HG02623 (cell line): ENCODE measurements at regions not wholly inside any gene's neighbourhood (a gene's known extent, or its start where the extent isn't known, plus 50 kb on each side); places are given as distances from the start of the nearest gene placed in this dataset.
"Not testable (repeated sequence)": the region's sequence is repeated elsewhere in the genome, so short reads cannot be mapped to it uniquely, and the experiment has no call there.

Source experiments
- ATAC-seq: cut with Tn5 transposase; IDR thresholded peaks from one replicate; pipeline ENCODE4 v1.9.1; 2021; ENCODE audit warnings: moderate library complexity; ENCODE audit not compliant: unreplicated experiment

GRCh38 chr11:87879118-87879517 is 296.1 kb downstream of the RAB38 start:
- ATAC-seq: no peak

- ATAC-seq: no peak
These were observed 296.8 kb downstream of the RAB38 start for GRCh38 chr11:87878373-87878825.

DNA sequence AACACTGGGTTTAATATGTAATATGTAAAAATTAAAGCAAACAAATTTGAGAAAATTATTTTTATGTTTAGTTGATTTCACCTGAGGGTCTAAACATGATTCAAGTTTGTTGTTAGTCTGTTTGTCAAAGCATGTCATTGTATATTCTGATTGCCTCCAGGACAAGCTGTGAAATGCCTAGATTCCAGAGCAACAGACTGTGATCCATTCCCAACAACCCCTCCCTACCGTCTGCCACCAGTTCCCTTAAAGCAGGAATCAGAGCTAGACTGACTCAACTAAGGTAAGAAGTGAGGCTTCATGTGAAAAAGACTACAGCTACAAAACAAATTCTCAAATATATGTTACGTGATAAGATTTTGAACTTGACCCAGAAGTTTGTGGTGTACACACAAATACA is 304.2 kb downstream of the RAB38 start:
- ATAC-seq: no peak

DNA sequence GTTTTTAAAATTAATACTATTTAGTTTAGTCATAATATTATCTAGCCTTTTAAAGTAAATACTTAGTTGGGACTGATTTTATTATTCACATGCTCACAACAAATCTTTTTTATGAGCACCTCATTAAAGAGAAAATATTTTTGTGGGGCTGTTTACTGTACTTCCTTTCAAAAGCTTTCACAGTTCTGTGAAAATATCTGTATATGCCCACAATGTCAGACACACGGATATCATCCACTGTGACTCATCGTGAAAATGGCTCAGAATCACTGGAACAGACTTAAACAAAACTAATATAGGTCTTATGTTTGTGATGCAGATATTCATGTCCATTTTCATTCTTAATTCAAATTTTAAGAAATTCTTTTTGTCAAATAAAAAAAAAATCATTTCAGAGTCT is 305.2 kb downstream of the RAB38 start:
- ATAC-seq: no peak

DNA sequence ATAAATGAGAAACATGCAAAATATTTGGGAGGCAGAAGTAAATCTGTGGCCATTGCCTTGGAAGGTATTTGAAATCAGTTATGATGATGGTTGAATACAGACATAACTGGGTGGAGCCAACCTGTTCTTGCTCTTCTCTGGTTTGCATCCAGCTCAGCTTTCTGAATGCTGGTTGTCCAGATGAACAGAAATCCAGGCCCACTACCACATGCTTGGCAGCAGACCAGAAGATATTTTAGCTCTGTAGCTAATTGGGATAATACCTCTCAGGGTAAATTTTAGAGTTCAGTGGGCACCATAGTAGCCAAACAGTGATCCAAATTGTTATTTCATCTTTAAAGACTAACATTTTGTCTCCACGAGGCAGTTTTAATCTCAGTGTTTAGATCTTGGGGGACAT is 308.3 kb downstream of the RAB38 start:
- no peak for ATAC-seq

DNA sequence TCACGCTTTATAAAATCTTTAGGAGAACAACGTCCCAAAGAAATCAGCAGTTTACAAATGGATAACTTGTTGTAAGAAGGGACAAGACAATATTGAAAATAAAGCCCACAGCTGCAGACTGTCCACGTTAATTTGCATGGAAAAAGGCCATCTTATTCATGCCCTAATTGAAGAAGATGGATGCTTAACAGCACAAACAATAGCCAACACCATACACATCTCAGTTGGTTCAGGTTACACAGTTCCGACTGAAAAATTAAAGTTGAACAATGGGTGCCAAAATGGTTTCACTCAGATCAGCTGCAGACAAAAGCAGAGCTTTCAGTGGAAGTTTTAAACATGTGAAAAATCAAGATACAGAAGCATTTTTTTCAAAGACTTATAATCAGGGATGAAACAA is 314.2 kb downstream of the RAB38 start:
- ATAC-seq: no peak

DNA sequence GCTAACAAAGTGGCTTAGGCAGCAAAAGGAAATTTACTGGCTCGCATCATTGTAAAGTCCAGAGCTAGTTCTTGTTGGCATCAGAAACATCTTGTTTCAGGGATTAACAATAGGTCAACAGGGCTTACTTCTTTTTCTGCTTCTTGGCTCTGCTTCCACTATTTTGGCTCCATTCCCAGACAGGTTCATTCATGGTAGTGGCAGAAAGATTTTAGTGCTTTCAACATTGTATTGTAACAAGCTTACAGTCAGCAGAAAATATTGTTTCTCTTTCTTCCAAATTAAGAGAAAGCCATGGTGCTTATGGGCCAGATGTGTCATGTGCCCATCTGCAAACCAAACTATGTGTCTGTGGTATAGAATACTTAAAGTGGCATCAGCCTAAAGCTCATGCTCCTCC is 315.6 kb downstream of the RAB38 start:
- no peak for ATAC-seq

GRCh38 chr11:87851827-87852226 is 323.4 kb downstream of the RAB38 start:
- no peak for ATAC-seq

- no peak for ATAC-seq
These were observed 324.0 kb downstream of the RAB38 start for GRCh38 chr11:87851234-87851633.

DNA sequence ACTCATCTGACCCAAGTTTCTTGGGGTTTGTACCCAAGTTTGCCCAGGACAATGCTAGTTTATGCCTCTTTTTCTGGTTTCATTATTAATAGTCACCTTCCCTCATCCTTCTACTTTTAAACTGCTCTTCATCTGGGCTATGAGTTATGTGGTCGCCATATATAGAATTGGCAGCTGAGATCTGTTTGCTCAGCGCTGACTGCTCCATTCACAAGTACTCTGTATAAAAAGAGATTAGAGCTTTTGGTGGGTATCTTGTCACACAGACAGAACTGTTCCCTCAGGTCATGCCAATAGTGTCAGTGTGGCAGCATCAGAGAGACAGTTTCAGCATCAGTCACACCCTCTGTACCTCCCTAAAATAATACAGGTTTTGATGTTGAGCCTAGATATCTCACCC is 326.0 kb downstream of the RAB38 start:
- ATAC-seq: no peak

GRCh38 chr11:87840786-87841185 is 334.5 kb downstream of the RAB38 start:
- no peak for ATAC-seq

DNA sequence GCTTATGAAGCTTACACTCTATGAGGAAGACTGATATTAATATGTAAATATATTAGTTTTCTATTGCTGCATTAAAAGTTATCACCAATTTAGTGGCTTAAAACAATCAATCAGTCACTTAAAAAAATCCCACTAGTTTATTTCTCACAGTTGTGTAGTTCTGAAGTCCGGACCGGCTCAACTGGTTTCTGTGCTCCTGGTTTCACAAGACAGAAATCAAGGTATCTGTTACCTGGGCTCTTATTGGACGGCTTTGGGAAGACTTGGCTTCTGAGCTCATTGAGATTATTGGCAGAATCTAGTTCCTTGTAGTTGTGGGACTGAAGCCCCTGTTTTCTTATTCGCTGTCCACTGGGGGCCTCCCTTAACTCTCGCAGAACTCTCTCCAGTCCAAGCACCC is 343.0 kb downstream of the RAB38 start:
- ATAC-seq: no peak

GRCh38 chr11:87820011-87820410 is 355.2 kb downstream of the RAB38 start:
- no peak for ATAC-seq

- ATAC-seq: no peak
These were observed 356.1 kb downstream of the RAB38 start for GRCh38 chr11:87819151-87819550.

DNA sequence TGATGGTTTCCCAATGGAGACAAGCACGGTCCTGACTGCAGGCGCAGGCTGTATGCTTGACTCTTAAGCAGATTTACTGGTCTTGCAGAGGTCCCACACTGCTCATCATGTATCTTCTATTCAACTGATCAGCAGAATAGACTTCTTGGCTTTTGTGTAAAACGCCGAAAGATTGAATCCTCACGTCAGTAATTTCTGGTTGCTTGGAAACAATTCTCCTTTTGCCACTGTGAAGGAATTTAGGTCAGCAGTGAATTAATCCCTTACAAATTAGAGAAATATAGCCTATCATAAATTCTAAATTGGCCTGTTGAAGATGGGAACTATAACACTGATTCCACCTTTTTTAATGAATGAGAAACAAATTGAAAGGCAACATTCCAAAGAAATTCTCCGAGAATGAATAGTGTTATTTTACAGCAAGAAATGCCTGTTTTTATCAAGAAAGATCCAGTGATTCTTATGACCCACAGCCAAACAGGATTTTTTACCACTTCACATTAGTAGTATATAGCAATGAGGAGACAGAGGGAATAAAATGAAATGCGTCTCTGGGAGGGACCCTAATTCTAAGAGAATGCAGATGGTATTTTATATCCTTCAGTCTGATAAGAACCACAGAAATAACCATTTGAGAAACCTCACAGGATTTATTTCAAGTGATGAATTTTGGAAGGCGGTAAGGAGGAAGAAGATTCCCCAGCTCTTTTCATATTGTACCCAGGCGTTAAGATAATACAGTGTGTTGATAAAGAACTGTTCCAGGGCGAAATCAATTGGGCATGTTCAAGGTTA is 362.5 kb downstream of the RAB38 start:
- no peak for ATAC-seq

DNA sequence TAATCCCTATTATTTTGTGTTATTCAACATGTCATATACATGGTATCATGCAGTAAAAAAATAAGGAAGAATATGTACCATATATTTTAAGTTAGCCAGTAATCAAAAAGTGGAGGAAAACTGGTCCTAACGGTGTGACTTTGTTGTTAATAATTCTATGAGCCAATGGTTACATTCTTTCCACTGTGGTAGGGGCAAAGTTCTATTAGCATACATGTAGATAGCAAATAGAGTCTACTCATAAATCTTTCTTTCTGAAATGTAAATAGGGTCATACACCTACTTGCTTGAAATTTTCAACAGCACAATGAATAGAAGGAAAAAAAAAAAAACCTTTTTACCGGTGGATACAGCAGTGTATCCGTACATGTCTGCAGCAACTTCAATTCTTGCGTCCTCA is 364.8 kb downstream of the RAB38 start:
- ATAC-seq: no peak

DNA sequence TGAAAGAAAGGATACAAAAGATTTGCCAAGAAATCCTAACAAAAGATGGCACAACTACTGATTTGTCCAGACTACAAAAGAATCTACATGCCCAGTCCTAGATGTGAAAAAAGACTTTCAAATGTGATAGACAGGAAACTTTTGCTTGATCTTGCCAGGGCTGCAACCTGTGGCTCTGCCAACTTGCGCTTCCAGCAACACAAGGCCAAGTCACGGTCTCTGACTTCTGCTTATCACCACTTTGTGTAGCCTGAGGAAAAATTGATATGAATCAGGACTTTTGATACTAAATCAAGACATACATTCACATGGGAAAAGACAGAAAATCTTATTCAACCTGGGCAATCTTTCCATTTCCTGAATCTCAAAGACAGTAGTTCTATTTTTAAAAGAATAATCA is 366.0 kb downstream of the RAB38 start:
- no peak for ATAC-seq

DNA sequence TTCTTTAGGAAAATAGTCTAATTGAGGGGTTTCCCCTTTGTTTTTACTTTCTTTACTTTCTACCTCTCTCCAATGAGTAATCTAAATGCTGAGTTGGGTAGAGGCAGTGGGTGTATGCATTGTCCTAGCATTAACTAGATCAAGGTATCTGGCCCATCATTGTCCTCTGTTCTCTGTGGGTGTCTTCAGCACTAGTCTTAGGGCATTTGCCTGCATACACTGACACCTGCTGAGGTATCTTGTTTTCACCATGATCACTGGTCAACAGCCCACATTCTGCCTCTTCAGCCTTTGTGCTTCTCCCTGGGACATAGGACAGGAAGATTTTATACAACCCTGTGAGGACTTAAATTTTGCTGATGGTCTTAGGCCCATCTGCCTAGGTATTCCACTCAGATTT is 371.1 kb downstream of the RAB38 start:
- ATAC-seq: no peak

GRCh38 chr11:87803748-87804147 is 371.5 kb downstream of the RAB38 start:
- no peak for ATAC-seq

- not testable (repeated sequence) for ATAC-seq
These were observed 390.4 kb downstream of the RAB38 start for GRCh38 chr11:87784862-87785261.

GRCh38 chr11:87780068-87780413 is 395.2 kb downstream of the RAB38 start:
- ATAC-seq: no peak

- ATAC-seq: no peak
These were observed 395.8 kb downstream of the RAB38 start for GRCh38 chr11:87779276-87780067.
